Skin of body (tissue), 1 donor: ENCODE measurements at regions not wholly inside any gene's neighbourhood (a gene's known extent, or its start where the extent isn't known, plus 50 kb on each side); places are given as distances from the start of the nearest gene placed in this dataset.

ENCODE experiments used
- DNase-seq: peaks from one replicate; lab custom pipeline; 2025; lab: John Stamatoyannopoulos, UW

- no peak for DNase-seq
Observed at GRCh38 chr5:72041654-72042053, 65.6 kb upstream of the MAP1B start.

GRCh38 chr5:72042097-72042496 lies 65.2 kb upstream of the MAP1B start:
- no peak for DNase-seq

- DNase-seq, result no peak
Observed at GRCh38 chr5:72045692-72046091, 61.6 kb upstream of the MAP1B start.

GRCh38 chr5:72046106-72046505 lies 61.2 kb upstream of the MAP1B start:
- no peak for DNase-seq

- no peak for DNase-seq
Observed at GRCh38 chr5:72055636-72056035, 51.6 kb upstream of the MAP1B start.
